GM19043 (cell line): ENCODE measurements at regions not wholly inside any gene's neighbourhood (a gene's known extent, or its start where the extent isn't known, plus 50 kb on each side); places are given as distances from the start of the nearest gene placed in this dataset.
"Not testable (repeated sequence)": the region's sequence is repeated elsewhere in the genome, so short reads cannot be mapped to it uniquely, and the experiment has no call there.

ENCODE experiments used
- ATAC-seq: cut with Tn5 transposase; IDR thresholded peaks from one replicate; pipeline ENCODE4 v1.9.1; 2021; ENCODE audit warnings: low read depth; ENCODE audit not compliant: unreplicated experiment

DNA sequence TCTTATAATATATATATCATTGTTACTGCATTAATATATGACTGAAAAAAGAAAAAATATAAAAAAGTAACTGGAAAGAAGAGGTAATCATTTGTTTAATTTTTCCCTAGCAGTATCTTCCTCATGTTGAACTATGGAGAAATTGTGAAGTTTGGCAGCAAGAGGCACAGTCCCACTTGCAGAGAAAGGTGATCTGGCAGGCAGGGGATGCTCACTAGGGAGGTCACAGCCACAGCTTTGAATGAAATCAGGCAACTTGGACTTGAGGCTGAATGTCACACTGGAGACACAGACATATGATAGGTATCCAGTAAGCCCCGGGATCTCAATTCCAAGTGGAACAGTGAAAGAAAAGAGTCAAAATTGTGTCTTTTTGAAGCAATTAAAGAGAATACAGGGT lies 149.9 kb upstream of the RORA start:
- ATAC-seq: no peak

DNA sequence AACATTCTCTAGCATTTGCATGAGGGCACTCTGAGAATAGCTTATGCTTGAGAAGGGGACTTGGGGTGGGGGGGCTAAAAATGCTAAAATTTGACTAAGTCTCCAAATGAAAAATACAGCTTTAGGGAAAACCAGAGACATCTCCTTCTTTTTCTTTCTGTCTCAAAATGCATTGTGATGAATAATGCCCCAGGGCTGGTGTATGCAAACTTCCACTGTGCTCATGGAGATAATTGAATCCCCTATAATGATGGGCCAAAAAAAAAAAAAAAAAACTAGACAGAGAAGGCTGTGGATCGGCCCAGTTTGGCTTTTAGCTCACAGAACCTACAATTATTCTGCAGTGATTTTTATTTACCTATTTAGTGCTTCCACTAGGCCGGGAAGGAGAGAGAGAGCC lies 147.9 kb upstream of the RORA start:
- no peak for ATAC-seq

DNA sequence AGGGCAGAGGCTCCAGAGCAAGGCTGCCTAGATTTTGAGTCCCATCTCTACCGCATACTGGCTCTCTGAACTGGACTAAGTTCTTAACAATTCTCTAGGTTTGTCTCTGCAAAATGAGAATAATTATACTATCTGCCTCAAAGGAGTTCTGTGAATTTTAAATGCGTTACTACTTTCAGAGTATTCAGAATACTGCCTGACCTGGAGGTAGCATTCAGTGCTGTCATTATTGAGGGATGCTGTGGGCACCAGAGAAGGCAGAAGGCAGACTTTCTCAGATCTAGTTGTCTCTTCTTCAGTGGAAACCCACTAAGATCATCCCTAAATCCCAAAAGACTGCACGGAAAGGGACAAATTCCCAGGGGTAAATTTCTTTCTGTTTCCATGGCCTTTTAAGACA lies 147.4 kb upstream of the RORA start:
- ATAC-seq: no peak

DNA sequence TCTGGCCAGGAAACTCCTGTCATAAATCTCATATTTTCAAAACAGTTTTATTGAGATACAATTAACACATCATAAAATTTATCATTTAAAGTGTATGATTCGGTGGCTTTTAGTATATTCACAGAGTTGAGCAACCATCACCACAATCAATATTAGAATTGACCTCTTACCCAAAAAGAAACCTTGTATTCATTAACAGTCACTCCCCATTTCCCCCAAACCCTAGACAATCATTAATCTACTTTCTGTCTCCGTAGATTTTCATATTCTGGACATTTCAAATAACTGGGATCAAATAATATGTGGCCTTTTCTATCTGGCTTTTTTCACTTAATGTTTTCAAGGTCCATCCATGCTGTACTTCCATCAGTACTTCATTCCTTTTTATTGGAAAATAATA lies 145.7 kb upstream of the RORA start:
- no peak for ATAC-seq

DNA sequence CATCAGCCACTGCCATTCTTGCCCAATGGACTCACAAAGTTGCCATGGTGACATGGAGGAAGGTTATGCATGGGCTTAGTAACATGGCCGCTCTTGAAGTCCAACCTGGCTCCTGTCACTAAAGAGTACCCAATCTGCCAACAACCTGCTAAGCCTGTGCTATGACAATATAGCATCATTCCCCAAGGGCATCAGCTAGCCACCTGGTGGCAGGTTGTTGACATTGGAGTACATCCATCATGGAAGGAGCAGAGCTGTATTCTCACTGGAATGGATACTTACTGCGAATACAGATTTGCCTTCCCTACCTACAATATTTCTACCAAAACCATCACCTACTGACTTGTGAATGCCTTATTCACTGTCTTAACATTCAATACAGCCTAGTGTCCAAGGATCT lies 138.9 kb upstream of the RORA start:
- ATAC-seq: no peak

DNA sequence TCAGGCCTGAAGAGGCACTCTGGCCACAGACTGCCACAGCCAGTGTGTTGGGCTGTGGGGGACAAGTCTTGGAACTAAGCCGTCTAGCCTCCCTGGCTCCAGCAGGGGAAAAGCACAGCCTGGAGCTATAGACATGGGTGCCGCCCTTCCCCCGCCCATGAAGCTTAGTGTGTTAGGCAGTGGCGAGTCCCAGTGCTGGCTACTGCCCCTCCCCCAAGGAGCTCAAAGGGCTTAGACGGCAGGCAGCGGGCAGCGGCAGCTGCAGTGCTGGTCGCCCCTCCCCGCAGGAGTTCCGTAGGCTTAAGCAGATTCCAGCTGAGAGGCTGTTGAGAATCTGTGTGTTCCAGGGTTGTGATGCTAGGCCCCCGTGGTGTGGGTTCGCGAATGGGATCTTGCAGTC lies 135.8 kb upstream of the RORA start:
- ATAC-seq: no peak

DNA sequence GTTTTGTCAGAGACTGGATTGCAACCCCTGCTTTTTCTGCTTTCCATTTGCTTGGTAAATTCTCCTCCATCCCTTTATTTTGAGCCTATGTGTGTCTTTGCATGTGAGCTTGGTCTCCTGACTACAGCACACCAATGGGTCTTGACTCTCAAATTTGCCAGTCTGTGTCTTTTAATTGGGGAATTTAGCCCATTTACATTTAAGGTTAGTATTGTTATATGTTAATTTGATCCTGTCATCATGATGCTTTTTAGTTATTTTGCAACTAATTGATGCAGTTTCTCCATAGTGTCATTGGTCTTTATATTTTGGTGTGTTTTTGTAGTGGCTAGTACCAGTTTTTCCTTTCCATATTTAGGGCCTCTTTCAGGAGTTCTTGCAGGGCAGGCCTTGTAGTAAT lies 133.8 kb upstream of the RORA start:
- not testable (repeated sequence) for ATAC-seq

DNA sequence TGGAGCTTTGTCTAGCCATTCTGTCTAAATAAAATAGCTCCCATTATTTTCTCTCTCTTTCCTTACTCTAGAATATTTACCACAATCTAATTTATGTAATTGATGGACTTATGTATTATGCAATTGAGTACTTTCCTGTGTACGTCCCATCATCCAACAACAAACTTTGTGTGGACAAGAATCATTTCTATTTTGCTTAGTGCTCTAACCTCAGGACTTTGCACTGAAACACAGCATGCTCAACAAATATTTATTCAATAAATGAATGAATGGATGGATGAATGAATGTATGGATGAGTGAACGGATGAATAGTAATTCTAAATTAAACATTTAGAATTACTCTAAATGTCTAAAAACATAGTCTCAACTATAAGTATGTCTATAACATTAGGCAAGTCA lies 115.2 kb upstream of the RORA start:
- ATAC-seq: no peak

DNA sequence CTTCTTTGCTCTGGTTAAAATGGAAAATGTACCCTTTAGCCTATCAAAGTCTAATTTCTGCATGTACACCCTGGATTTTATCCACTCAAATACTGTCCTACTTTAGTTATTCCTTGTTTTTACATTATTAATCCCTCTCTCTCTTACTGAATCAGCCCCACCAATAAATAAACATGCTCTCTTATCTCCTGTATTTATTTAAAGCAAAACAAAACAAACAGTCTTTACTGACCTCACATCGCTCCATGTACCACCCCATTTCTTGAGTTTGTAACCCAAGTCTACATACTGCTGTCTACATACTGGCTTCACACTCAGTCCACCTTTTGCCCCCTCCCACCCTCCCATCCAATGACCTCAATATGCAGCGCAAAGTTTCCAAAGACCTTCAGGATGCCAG lies 113.3 kb upstream of the RORA start:
- no peak for ATAC-seq

DNA sequence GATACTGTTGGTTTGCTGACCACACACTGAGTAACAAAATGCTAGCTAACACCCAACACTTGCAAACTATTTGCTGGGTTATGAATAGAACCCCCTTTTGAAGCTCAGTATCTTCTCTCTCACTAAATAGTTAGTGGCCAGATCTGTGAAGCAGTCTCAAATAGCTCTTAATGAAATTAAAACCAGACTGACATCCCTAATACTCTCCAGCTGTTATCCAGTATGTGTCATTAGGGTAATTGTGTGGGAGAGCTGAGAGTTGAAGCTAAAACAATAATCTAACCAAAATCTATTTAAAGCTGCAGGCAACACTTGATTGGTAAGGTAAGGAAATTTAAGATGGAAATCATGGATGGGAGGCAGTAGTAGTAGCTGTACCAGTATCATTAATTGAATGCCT lies 110.4 kb upstream of the RORA start:
- no peak for ATAC-seq

DNA sequence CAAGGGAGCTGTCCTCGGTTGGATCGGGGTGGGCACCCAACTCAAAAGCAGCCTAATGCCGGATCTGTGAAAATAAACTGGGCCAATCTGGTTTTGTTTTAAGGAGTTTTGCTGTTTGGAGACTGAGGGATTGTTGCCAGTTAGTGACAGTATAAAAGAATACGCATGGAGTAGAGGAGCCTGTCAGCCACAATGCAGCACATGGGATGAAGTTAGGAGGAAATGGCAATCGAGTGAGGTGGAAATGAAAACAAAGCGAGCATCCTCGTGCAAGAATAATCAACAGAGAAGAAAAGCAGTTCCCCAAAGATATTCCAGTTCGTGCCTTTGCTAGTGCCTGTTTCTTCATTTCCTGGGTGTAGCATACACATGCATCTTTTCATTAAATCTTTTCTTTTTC lies 108.4 kb upstream of the RORA start:
- ATAC-seq: no peak

DNA sequence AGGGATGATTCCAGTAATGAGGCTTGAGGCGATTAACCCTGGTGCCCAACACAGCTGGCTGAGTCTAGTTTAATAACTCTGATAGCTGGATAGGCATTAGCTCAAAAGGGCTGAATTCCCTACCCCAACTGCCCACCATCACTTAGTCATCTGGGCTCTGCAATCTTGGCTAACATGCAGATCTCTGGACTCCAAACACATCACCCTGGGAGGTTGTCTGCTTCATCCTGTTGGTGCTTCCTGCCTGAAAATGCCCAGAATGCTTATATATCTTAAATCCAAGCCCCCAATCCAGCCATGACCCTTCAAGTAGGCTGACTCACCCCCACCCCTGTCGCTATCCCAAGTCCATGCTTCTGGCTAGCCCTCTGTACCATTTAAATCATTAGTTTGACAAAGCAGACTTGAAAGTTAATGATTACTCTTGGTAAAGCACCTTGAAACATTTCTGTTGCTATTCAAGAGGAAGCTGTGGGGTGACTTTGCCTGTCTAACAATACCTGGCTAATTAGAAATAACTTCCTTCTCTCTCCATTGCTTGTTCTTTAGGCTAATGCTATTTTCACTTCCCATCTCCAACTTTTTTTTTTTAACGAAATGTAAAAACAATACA lies 107.0 kb upstream of the RORA start:
- ATAC-seq: no peak

DNA sequence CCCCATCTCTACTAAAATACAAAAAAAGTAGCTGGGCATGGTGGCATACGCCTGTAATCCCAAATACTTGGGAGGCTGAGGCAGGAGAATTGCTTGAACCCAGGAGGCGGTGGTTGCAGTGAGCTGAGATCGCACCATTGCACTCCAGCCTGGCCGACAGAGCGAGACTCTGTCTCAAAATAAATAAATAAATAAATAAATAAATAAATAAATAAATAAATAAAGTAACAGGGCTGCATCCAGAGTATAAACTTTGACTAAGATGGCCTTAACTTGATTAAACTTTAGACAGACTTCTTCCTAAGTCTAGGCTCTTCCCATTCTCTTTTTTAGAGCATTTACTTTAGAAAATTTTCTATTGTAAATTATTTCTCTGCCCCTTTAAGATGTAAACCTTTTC lies 105.6 kb upstream of the RORA start:
- ATAC-seq: not testable (repeated sequence)

DNA sequence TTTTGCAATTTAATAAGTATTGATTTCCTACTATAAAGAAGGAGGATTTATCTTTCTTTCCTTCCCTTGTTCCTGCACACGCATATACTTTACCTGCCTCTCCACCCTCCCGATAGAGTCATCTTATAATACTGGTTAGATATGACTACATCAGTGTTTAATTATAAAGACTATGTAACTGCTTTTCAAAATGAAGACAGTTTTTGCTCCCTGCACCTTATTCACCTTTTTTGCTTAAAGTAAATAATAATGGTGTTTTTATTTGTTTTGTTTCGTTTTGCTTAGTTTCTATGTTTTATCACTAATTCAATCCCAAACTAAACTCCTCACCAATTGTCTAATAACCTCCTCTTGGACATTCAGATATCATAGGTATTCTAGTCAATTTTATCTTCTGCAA lies 101.9 kb upstream of the RORA start:
- ATAC-seq: no peak

DNA sequence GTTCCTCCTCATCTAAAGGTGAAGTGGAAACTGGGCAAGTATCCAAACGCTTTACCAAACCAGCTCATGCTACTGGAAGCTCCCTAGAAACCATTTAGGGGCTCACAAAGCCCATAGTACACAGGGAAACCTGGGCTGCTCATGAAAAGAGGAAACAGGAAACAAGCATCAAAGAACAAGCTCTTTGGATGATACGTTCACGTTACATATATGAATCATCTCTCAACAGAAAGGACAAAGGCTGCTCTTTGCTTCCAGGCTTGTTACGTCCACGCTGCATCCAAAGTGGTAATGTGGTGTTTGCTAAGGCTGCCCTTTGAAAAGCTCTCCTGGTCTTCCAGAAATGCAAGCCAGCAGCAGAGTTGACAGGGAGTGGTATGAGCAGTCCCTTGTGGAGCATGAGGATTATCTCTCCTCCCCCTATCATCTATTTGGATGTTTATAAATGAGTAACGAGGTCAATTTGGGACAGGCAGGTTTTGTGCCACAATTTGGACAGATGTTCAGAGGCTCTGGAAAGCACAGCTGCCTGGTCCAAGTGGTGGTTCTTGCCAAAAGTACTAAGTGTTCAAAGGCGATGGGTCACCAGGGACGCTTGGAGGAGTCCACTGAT lies 98.0 kb upstream of the RORA start:
- ATAC-seq: peak; percentile 88

DNA sequence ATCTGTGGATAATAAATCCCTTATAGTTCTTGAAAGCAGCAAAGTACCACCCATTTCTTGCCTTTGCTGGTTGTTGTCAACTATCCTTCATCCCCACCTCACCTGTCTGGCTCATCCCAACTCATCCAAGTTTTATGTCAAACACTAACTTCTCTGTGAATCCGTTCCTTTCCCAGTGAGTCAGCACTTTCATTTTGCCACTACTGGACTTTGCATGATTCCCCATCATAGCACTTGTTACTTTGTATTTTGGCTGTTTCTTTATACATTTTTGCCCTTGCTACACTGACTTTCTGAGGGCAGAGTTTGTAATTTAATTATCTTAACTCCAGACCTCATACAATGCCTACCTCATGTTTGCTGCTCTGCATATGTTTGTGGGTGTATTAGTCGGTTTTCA lies 90.8 kb upstream of the RORA start:
- ATAC-seq: no peak

DNA sequence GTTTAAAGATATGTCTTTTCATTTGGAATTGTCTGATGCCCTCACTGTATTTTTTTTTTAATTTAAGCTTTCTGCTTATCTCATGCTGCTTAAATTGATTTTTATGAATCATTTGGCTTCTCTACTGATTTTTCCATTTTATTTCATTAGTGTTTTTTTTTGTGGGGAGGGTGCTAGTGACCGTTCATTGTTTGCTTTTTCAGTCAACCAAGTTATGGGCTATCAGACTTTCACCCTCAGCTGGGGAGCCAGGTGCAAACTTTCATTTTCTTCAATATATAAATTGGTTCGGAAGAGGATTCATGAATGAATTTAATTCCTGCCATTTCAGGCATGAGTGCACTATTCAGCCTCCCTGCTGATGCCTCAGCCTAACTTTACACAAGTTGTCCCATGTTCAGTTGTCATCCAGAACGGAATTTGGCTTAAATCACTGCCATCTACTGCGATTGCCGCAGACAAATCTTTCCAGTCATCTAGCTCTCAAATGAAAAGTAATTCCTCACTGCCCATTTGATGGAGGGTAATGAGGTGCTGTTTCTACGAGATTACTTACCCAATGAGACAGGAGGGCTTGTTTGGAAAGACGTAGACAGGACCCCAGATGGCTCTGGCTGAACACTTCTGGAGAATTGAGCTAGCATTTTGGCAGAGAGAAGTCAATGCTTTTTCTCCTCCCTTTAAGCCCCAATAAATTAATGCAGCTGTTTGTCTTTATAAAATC lies 89.9 kb upstream of the RORA start:
- ATAC-seq: no peak

DNA sequence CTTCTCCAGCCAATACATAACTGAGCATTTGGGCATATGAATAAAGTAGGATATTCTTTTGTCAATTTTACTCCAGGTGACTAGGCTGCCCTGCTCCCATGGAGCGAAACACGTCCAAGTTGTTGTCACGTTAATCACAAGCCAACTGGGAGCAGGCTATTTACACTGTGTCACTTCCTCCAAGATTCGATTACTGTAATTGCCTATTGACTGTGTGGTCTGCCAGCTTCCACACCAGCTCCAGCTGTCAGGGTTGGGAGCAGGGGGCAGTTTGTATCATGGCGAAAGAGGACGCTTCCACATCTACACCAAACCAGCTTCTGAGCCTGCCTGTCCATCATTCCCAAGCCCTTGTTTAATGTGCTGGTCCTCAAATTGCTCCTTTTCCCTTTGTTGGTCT lies 89.2 kb upstream of the RORA start:
- ATAC-seq: no peak

DNA sequence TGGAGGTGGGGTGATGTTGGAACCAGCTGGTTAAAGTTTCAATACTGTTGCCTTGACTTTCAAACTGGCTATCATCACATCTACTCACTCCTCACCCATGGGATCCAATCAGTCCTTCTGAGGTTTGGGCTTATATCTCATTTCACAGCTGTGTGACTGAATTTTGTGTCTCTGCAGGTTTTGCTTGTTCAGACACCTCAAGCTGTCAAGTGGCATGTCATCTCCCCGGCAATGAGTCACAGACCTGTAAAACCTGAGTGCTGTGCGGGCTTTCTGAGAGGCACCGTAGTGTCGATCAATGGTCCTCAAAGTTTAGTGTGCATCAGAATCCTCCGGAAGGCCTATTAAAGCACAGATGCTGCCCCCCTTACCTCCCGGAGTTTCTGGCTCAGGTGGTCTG lies 86.4 kb upstream of the RORA start:
- no peak for ATAC-seq

DNA sequence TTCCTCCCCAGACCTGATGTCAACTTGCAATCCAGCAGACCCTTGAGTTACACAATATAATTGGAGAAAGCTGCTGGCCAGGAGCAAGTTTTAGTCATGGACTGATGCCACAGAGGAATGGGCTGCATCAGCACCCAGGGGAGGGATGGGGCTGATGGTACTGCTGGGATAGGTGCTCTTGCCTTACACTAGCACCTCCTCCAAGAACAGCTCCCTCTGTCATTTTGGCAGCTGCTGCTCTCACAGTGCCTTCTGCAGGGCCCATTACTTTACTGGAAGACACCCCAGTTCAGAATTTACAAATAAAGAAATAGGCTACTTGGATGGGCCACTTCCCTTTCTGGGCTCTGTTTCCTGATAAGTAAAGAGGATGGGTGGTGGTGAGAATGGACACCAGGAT lies 85.3 kb upstream of the RORA start:
- no peak for ATAC-seq

DNA sequence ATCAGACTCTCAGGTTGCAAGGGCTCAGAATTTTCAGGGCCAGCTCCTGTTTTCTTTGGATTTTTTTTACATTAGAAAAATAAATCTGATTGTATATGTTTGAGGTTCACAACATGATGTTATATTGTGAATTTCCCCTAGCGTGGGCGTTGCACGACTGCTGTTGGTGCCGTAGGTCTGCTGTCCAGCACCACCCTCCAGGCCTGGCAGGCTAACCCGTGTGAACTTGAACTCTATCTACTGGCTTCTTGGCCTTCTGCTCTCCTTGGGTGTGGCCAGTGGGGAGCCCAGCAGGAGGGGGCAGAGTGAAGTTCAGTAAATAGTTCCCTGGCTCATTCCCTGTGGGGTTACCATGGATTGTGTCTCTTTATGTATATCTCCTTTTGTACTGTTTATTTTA lies 80.5 kb upstream of the RORA start:
- ATAC-seq: no peak

DNA sequence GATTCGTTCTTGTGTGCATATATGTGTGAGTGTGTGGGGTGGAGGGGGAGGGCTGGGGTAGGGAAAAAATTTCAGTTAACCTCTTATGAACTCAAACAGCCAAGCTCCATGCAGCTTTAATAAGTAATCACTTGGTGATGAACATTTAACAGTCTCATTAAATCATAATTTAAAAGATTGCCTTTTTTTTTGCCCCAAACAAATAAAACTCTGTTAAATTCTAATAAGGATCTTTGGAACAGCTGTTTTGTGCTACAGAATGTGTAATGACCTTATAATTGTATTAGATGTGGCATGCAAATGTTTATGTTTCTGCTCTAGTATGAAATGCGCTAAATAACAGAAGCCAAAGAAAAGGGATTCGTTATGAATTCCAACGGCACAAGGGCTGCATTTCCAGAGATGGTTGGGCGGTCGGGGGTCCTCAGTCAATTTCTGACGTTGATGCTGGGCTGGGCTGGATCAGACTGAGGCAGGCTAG lies 80.0 kb upstream of the RORA start:
- no peak for ATAC-seq
